ENCODE measurements at regions not wholly inside any gene's neighbourhood (a gene's known extent, or its start where the extent isn't known, plus 50 kb on each side); places are given as distances from the start of the nearest gene placed in this dataset.

- DNase-seq = no peak
- H3K27me3 Mint-ChIP-seq (ENCODE audit: low read depth in 3 of 3) = no peaks in the 10 kb centered on the region
- H3K36me3 Mint-ChIP-seq = no peaks in the 10 kb centered on the region
- peaks cover 0 to 7% (median 3%) of the 10 kb centered on the region in 6 donors for H3K9me3 Mint-ChIP-seq
- H3K4me3 Mint-ChIP-seq = no peak overlapping the region
- no peaks in the 10 kb centered on the region for H3K4me1 Mint-ChIP-seq
- H3K27ac Mint-ChIP-seq = no peak overlapping the region
These were observed 292.7 kb upstream of the TENM3 start for GRCh38 chr4:181950372-181951127.

GRCh38 chr4:181951265-181951664, 291.9 kb upstream of the TENM3 start:
- Mint-ChIP-seq H3K4me3 (no peak overlapping the region), H3K27ac (no peak overlapping the region), H3K36me3 (no peaks in the 10 kb centered on the region), H3K4me1 (no peaks in the 10 kb centered on the region), H3K9me3 (peaks cover 0 to 4% (median 3%) of the 10 kb centered on the region in 6 donors), H3K27me3 (ENCODE audit: low read depth in 3 of 3) (no peaks in the 10 kb centered on the region)
- no peak for DNase-seq

GRCh38 chr4:181952478-181952877, 290.7 kb upstream of the TENM3 start:
- no peaks in the 10 kb centered on the region for H3K36me3 Mint-ChIP-seq
- H3K4me1 Mint-ChIP-seq = no peaks in the 10 kb centered on the region
- H3K4me3 Mint-ChIP-seq = no peak overlapping the region
- no peak overlapping the region for H3K27ac Mint-ChIP-seq
- H3K9me3 Mint-ChIP-seq = peaks cover 0 to 4% (median 2%) of the 10 kb centered on the region in 6 donors
- no peak for DNase-seq
- no peaks in the 10 kb centered on the region for H3K27me3 Mint-ChIP-seq (ENCODE audit: low read depth in 3 of 3)

GRCh38 chr4:181956512-181956911, 286.7 kb upstream of the TENM3 start:
- peaks cover 0 to 3% (median 2%) of the 10 kb centered on the region in 6 donors for H3K9me3 Mint-ChIP-seq
- H3K4me3 Mint-ChIP-seq = no peak overlapping the region
- no peaks in the 10 kb centered on the region for H3K27me3 Mint-ChIP-seq (ENCODE audit: low read depth in 3 of 3)
- H3K4me1 Mint-ChIP-seq = no peaks in the 10 kb centered on the region
- no peak overlapping the region for H3K27ac Mint-ChIP-seq
- H3K36me3 Mint-ChIP-seq = no peaks in the 10 kb centered on the region
- no peak for DNase-seq

GRCh38 chr4:181957088-181957487, 286.1 kb upstream of the TENM3 start:
- H3K27me3 Mint-ChIP-seq (ENCODE audit: low read depth in 3 of 3) = no peaks in the 10 kb centered on the region
- no peak overlapping the region for H3K27ac Mint-ChIP-seq
- no peak overlapping the region for H3K4me3 Mint-ChIP-seq
- peaks cover 0 to 3% (median under 1%) of the 10 kb centered on the region in 6 donors for H3K9me3 Mint-ChIP-seq
- H3K4me1 Mint-ChIP-seq = no peaks in the 10 kb centered on the region
- H3K36me3 Mint-ChIP-seq = no peaks in the 10 kb centered on the region
- DNase-seq = no peak

- no peaks in the 10 kb centered on the region for H3K27me3 Mint-ChIP-seq (ENCODE audit: low read depth in 3 of 3)
- no peaks in the 10 kb centered on the region for H3K36me3 Mint-ChIP-seq
- H3K9me3 Mint-ChIP-seq = peaks cover 0 to 6% (median under 1%) of the 10 kb centered on the region in 6 donors
- H3K4me1 Mint-ChIP-seq = no peaks in the 10 kb centered on the region
- no peak overlapping the region for H3K4me3 Mint-ChIP-seq
- no peak for DNase-seq
- H3K27ac Mint-ChIP-seq = no peak overlapping the region
These were observed 284.8 kb upstream of the TENM3 start for GRCh38 chr4:181958446-181958845.

- DNase-seq = no peak
- Mint-ChIP-seq H3K27me3 (ENCODE audit: low read depth in 3 of 3) (no peaks in the 10 kb centered on the region), H3K36me3 (no peaks in the 10 kb centered on the region), H3K9me3 (peaks cover 0 to 13% (median under 1%) of the 10 kb centered on the region in 6 donors), H3K4me1 (no peaks in the 10 kb centered on the region), H3K27ac (no peak overlapping the region), H3K4me3 (no peak overlapping the region)
These were observed 284.1 kb upstream of the TENM3 start for GRCh38 chr4:181959121-181959520.

- no peaks in the 10 kb centered on the region for H3K4me1 Mint-ChIP-seq
These were observed 282.8 kb upstream of the TENM3 start for GRCh38 chr4:181960384-181960783.

GRCh38 chr4:181962321-181962720, 280.9 kb upstream of the TENM3 start:
- no peak for DNase-seq
- Mint-ChIP-seq H3K4me1 (no peaks in the 10 kb centered on the region), H3K9me3 (peaks cover 0 to 16% (median 3%) of the 10 kb centered on the region in 6 donors), H3K36me3 (no peaks in the 10 kb centered on the region), H3K27me3 (ENCODE audit: low read depth in 3 of 3) (peaks cover 0 to 3% (median under 1%) of the 10 kb centered on the region in 3 donors), H3K27ac (no peak overlapping the region), H3K4me3 (no peak overlapping the region)

More at GRCh38 chr4:181960384-181960783, 282.8 kb upstream of the TENM3 start:
- Mint-ChIP-seq H3K27ac (no peak overlapping the region), H3K36me3 (no peaks in the 10 kb centered on the region), H3K9me3 (peaks cover 0 to 17% (median 1%) of the 10 kb centered on the region in 6 donors), H3K4me3 (no peak overlapping the region), H3K27me3 (ENCODE audit: low read depth in 3 of 3) (no peaks in the 10 kb centered on the region)
- no peak for DNase-seq

- H3K4me3 Mint-ChIP-seq = no peak overlapping the region
- no peak overlapping the region for H3K27ac Mint-ChIP-seq
- no peak for DNase-seq
- H3K4me1 Mint-ChIP-seq = no peaks in the 10 kb centered on the region
- no peaks in the 10 kb centered on the region for H3K36me3 Mint-ChIP-seq
- peaks cover 0 to 3% (median 2%) of the 10 kb centered on the region in 3 donors for H3K27me3 Mint-ChIP-seq (ENCODE audit: low read depth in 3 of 3)
- peaks cover 0 to 16% (median 2%) of the 10 kb centered on the region in 6 donors for H3K9me3 Mint-ChIP-seq
These were observed 278.5 kb upstream of the TENM3 start for GRCh38 chr4:181964731-181965130.

GRCh38 chr4:181966104-181966551, 277.1 kb upstream of the TENM3 start:
- peaks cover 2 to 3% of the 10 kb centered on the region in 2 donors for H3K4me1 Mint-ChIP-seq
- DNase-seq = peak in 1 of 3 donors; percentile 6
- H3K36me3 Mint-ChIP-seq = no peaks in the 10 kb centered on the region
- H3K27me3 Mint-ChIP-seq (ENCODE audit: low read depth in 3 of 3) = peaks cover 0 to 3% (median 2%) of the 10 kb centered on the region in 3 donors
- no peak overlapping the region for H3K4me3 Mint-ChIP-seq
- peaks cover 0 to 18% (median 3%) of the 10 kb centered on the region in 6 donors for H3K9me3 Mint-ChIP-seq
- H3K27ac Mint-ChIP-seq = no peak overlapping the region

GRCh38 chr4:181967401-181967800, 275.8 kb upstream of the TENM3 start:
- Mint-ChIP-seq H3K36me3 (no peaks in the 10 kb centered on the region), H3K27ac (no peak overlapping the region), H3K4me1 (peaks cover 5 to 10% of the 10 kb centered on the region in 2 donors), H3K27me3 (ENCODE audit: low read depth in 3 of 3) (peaks cover 2 to 3% (median 2%) of the 10 kb centered on the region in 3 donors), H3K9me3 (peaks cover 0 to 21% (median 4%) of the 10 kb centered on the region in 6 donors), H3K4me3 (no peak overlapping the region)
- no peak for DNase-seq

GRCh38 chr4:181968371-181968770, 274.8 kb upstream of the TENM3 start:
- no peaks in the 10 kb centered on the region for H3K36me3 Mint-ChIP-seq
- DNase-seq = no peak
- peaks cover 0 to 18% (median 4%) of the 10 kb centered on the region in 6 donors for H3K9me3 Mint-ChIP-seq
- H3K27ac Mint-ChIP-seq = no peak overlapping the region
- H3K4me3 Mint-ChIP-seq = no peak overlapping the region
- H3K27me3 Mint-ChIP-seq (ENCODE audit: low read depth in 3 of 3) = peaks cover 2 to 3% (median 2%) of the 10 kb centered on the region in 3 donors
- peaks cover 5 to 10% of the 10 kb centered on the region in 2 donors for H3K4me1 Mint-ChIP-seq

- H3K4me1 Mint-ChIP-seq = peaks cover 7 to 10% of the 10 kb centered on the region in 2 donors
- H3K9me3 Mint-ChIP-seq = peaks cover 2 to 15% (median 4%) of the 10 kb centered on the region in 6 donors
- H3K27me3 Mint-ChIP-seq (ENCODE audit: low read depth in 3 of 3) = peaks cover 2 to 3% (median 2%) of the 10 kb centered on the region in 3 donors
- DNase-seq = no peak
- H3K36me3 Mint-ChIP-seq = no peaks in the 10 kb centered on the region
- H3K4me3 Mint-ChIP-seq = no peak overlapping the region
- no peak overlapping the region for H3K27ac Mint-ChIP-seq
These were observed 274.1 kb upstream of the TENM3 start for GRCh38 chr4:181969151-181969550.

Data from immature natural killer cell (primary cell).